AG04450 (cell line): ENCODE measurements at regions not wholly inside any gene's neighbourhood (a gene's known extent, or its start where the extent isn't known, plus 50 kb on each side); places are given as distances from the start of the nearest gene placed in this dataset.
"Not testable (repeated sequence)": the region's sequence is repeated elsewhere in the genome, so short reads cannot be mapped to it uniquely, and the experiment has no call there.

Experiments
- CTCF ChIA-PET: fragments of 300-600, 350-600 bp; formaldehyde crosslinking; extraction: SDS; loops from one replicate; lab custom pipeline; 2022; ENCODE audit warnings: antibody characterized with exemption, inconsistent platforms; lab: Charles Lee
- POLR2A ChIA-PET: fragments of 350-600 bp; formaldehyde crosslinking; extraction: SDS; loops from one replicate; lab custom pipeline; 2021; ENCODE audit warnings: antibody characterized with exemption, inconsistent platforms; lab: Yijun Ruan, JAX
- DNase-seq: peaks from one replicate; pipeline ENCODE4 v3.0.0-alpha.2; 2011; ENCODE audit warnings: low read depth, low spot score
- H3K27ac ChIP-seq: one replicate; pipeline ENCODE4 v1.5.1; 2012; ENCODE audit warnings: low read depth, low read length, control low read depth
- H3K27me3 ChIP-seq: one replicate; pipeline ENCODE4 v1.6.0; 2012; ENCODE audit warnings: low read length; ENCODE audit not compliant: control insufficient read depth, insufficient read depth
- H3K4me3 ChIP-seq: 2 replicates; pipeline ENCODE4 v1.5.1; 2011; ENCODE audit warnings: mild to moderate bottlenecking, low read depth, low read length, control low read depth
- H3K9me3 ChIP-seq: 2 replicates; pipeline ENCODE4 v1.5.1; 2012; ENCODE audit warnings: low read length; ENCODE audit not compliant: control insufficient read depth, insufficient read depth
- TF ChIP-seq, protein P1 (sequence below): IDR thresholded peaks from 2 replicates; pipeline ENCODE4 v1.5.1; 2011; ENCODE audit warnings: low read depth, low read length, control low read depth, inconsistent platforms

- TF ChIP-seq, protein P1, sequence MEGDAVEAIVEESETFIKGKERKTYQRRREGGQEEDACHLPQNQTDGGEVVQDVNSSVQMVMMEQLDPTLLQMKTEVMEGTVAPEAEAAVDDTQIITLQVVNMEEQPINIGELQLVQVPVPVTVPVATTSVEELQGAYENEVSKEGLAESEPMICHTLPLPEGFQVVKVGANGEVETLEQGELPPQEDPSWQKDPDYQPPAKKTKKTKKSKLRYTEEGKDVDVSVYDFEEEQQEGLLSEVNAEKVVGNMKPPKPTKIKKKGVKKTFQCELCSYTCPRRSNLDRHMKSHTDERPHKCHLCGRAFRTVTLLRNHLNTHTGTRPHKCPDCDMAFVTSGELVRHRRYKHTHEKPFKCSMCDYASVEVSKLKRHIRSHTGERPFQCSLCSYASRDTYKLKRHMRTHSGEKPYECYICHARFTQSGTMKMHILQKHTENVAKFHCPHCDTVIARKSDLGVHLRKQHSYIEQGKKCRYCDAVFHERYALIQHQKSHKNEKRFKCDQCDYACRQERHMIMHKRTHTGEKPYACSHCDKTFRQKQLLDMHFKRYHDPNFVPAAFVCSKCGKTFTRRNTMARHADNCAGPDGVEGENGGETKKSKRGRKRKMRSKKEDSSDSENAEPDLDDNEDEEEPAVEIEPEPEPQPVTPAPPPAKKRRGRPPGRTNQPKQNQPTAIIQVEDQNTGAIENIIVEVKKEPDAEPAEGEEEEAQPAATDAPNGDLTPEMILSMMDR: no peak
- no peak overlapping the region for H3K27ac ChIP-seq
- DNase-seq: no peak
- ChIA-PET POLR2A (no interaction called here), CTCF (no interaction called here)
- no peaks in the 10 kb centered on the region for H3K27me3 ChIP-seq
- H3K4me3 ChIP-seq: no peak overlapping the region
- H3K9me3 ChIP-seq: peaks cover 50% of the 10 kb centered on the region
Observed at GRCh38 chr12:131557078-131557709, 153.7 kb upstream of the SFSWAP start.

DNA sequence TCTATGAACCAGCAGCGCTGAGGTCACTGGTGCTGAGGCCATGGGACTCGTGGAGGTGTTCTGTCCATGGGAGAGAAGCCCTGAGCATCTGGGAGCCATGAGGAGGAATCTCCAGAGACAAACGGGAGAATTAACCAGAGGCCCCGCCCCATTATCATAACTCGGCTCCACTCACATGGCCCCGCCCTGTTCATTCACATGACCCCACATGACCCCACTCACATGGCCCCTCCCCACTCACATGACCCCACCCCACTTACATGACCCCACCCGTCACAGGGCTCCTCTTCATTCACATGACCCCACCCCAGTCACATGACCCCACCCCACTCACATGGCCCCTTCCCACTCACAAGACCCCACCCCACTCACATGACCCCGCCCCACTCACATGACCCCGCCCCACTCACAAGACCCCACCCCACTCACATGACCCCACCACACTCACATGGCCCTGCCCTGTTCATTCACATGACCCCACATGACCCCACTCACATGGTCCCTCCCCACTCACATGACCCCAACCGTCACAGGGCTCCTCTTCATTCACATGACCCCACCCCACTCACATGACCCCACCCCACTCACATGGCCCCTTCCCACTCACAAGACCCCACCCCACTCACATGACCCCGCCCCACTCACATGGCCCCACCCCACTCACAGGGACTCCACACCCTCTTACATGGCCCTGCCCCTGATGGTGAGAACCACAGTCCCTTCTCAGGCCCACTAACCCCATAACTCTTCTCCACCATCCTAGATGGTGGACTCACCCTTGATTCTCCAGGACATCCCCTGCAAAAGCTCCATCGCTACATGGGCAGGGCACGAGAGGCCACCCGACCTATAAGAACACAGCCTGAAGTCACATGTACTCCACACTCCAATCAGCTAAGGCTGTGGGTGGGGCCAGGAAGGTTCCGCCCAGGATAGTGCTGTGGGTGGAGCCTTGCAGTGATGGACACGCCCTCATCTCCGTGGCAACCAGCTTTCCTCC is 151.1 kb upstream of the SFSWAP start:
- ChIA-PET POLR2A (no interaction called here), CTCF (no interaction called here)
- no peak overlapping the region for H3K27ac ChIP-seq
- peaks cover 37% of the 10 kb centered on the region for H3K9me3 ChIP-seq
- H3K27me3 ChIP-seq: no peaks in the 10 kb centered on the region
- DNase-seq: no peak
- no peak overlapping the region for H3K4me3 ChIP-seq
- TF ChIP-seq, protein P1: no peak

DNA sequence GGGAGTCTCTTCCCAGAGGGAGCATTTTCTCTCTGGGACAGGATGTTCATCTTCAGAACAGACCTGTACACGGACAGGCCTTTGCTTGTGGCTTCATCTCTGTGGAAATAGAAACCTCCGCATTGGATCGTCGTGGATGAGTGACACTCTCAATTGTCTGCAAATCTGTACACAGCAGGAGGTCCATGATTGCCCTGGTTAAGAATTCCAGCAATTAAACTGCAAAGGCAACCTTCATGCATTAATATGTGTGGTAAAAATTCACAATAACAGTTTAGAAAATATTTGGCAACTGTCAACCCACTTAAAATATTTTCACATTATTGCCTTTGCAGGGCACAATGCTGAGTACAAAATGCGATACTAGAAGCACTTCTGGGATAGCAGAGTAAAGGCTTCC is 149.8 kb upstream of the SFSWAP start:
- TF ChIP-seq, protein P1: no peak
- Histone ChIP-seq H3K27me3 (no peaks in the 10 kb centered on the region), H3K27ac (no peak overlapping the region), H3K4me3 (no peak overlapping the region), H3K9me3 (peaks cover 25% of the 10 kb centered on the region)
- ChIA-PET POLR2A (no interaction called here), CTCF (no interaction called here)
- DNase-seq: no peak

DNA sequence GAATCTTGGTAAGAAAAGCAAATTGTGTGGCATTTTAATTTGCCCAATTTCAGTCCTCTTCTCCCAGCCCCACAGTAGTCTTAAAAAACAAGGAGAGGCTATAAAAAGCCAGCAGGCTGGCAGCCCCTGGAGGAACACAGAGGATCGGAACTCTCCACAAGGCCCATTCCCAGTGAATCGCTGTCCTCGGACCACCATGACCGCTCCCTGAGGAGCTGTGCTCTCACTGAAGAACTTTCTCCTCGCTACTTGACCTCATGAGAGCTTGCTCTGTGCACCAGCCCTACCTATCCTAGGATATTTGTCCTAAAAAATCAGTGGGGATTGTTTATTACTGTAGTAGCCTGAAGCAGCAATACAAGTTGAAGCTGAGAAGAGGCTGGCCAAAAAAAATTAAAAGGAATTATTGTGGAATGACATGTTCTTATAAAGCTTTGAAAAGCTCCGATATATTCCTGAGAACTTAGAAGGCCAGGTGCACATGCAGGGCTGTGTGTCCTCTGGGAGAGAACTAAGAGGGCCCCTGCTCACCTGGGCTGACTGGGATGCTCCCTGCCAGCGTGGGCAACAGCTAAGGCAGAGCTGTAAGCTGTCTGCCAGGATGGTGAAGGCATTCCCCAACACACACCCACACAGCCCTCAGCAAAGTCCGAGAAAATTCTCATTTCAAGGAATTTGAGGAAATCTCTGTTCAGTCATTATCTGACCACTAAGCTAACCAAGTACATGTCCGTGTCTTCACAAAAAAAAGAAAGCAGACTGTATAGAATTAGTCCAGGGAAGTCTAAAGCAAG is 148.8 kb upstream of the SFSWAP start:
- no peak overlapping the region for H3K4me3 ChIP-seq
- no peak for DNase-seq
- H3K9me3 ChIP-seq: peaks cover 15% of the 10 kb centered on the region
- POLR2A ChIA-PET: no interaction called here
- TF ChIP-seq, protein P1: no peak
- CTCF ChIA-PET: no interaction called here
- H3K27ac ChIP-seq: no peak overlapping the region
- no peaks in the 10 kb centered on the region for H3K27me3 ChIP-seq

- H3K27me3 ChIP-seq, H3K9me3 ChIP-seq, H3K27ac ChIP-seq, POLR2A ChIA-PET, H3K4me3 ChIP-seq, CTCF ChIA-PET, DNase-seq: not testable (repeated sequence)
Observed at GRCh38 chr12:131564138-131564727, 146.7 kb upstream of the SFSWAP start.
